NOMO-1 (cell line): ENCODE measurements at regions not wholly inside any gene's neighbourhood (a gene's known extent, or its start where the extent isn't known, plus 50 kb on each side); places are given as distances from the start of the nearest gene placed in this dataset.

Experiments
- DNase-seq, 2 experiments: peaks; one replicate each; lab custom pipeline; 2025; ENCODE audit not compliant: unreplicated experiment in 2 of 2; lab: John Stamatoyannopoulos, UW

GRCh38 chr13:78997902-78998629 is 339.1 kb upstream of the OBI1 start:
- DNase-seq, result peak; percentile 54 to 79

DNA sequence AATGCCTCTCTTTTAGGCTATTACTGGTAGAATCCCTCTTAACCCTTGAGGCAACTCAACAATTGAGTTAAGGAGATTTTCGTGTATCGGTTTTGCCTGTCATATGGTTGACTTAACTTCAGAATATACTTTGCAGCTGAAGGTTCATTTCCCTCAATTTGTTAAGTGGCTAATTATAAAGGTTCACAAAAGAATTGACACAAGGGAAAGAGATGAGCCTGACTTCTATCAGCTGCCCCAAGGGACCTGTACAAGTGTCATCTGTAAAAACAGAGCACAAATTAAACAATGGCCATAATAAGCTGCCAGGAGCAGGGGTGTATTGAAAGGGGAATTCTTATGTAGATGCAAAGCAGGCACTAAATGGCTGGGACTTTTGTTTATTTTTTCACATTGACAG is 334.8 kb upstream of the OBI1 start:
- DNase-seq, result no peak

DNA sequence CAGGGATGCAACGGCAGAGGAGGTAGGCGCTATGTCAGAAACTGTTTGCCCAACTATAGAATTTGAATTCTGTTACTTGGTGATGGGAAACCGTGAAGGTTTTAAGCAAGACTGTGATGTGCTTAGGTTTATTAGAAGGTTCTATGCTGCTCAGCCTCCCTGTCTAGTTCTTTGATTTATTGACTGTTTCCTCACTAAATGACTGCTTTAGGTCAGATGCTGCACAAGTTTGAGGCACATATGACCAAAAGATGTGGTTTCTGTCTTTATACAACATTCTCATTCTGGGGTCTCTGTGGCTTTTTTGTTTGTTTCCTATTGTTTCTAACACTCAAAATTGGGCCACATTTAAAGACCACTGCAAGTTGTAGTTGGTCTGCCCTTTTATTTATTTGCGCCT is 323.0 kb upstream of the OBI1 start:
- no peak for DNase-seq

GRCh38 chr13:78979349-78979748 is 320.4 kb upstream of the OBI1 start:
- DNase-seq, result no peak

DNA sequence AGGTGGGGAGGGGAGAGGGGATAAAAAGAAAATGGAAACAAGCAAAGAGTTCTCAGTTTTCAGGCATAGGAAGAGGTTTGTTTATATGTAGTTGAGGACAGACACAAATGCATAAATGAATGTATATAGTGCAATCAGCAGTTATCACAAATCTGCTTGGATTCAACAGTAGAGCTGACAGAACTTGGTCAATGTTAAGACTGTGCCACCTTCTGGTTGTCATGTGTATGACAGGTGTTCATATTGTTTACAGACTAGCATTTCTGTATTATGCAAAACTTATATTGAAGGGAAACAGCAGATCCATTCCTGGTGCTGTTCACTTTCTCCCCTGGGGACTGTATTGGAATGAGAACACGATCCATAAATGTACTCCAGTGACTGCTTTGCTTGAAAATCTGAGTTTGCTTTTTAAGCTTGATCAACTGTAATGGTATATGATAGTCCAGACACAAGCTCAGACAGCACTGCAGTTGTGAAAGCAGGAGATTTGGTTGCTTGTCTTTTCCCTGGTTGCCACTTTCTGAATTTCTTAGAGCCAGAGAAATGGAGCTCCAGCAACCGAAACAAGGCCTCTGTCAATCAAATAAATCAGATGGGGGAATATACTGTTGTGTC is 319.5 kb upstream of the OBI1 start:
- peak in 1 of 2 experiments; percentile 71 for DNase-seq

GRCh38 chr13:78977311-78977710 is 318.4 kb upstream of the OBI1 start:
- no peak for DNase-seq

GRCh38 chr13:78976696-78977095 is 317.7 kb upstream of the OBI1 start:
- no peak for DNase-seq

GRCh38 chr13:78972561-78972960 is 313.6 kb upstream of the OBI1 start:
- DNase-seq, result no peak

DNA sequence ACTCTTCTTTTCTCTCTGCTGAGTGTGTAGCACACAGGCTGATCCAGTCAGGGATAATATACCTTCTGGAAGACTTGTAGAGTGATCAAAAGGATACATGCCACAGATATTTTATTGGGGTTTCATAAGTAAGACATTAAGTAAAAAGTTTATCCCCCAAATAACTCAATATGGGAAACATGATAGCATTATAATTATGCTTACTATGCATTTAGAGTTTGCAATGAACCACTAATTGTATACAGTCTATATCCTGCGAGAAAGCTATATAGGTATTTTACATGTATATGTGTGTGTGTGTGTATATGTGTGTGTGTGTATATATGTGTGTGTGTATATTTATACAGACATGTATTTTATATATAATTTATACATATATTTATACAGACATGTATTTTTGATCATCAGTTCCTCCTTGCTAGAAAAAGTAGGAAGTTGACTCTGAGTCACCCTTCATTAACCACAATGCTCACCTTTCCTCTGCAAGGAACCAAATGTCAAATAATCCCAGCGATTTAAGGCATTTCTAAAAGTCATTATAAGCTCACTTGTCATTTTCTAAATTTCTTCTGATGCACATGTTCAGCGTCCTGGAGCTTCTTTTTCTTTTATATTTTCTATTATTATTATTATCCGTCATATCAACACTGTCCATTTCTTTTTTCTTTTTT is 312.5 kb upstream of the OBI1 start:
- DNase-seq, result peak in 1 of 2 experiments; percentile 21

- no peak for DNase-seq
Observed at GRCh38 chr13:78960881-78961280, 301.9 kb upstream of the OBI1 start.

- no peak for DNase-seq
Observed at GRCh38 chr13:78958006-78958405, 299.1 kb upstream of the OBI1 start.

DNA sequence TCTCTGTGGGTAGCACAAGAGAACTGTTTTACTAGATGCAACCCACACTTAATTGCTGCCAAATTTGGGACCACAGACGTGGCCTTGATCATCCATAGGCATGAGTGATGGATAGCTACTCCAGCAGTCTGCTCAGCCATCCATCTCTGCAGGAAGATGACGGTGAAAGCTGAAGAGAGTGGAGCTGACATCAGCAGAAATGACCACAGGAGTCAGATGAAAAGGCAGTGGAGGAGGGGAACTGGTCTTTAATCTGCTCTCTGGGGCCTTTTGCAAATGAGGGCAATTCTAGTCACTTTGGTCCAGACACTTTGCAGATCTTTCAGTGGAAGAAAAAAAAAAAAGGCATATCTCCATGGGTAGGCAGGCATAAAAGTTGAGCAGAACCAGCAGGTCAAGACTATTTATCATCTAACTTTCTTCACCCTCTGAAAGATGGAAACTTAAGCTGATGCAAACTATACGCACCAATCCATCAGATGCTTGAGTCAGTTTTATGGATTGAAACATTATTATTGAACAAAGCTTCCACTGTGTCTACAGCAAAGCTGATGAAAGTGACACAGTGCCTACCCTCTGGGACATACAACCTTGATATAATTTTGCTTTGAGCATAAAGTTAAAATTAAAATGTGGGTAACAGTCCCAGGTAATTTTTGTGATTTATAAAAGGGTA is 281.6 kb upstream of the OBI1 start:
- DNase-seq, result no peak

DNA sequence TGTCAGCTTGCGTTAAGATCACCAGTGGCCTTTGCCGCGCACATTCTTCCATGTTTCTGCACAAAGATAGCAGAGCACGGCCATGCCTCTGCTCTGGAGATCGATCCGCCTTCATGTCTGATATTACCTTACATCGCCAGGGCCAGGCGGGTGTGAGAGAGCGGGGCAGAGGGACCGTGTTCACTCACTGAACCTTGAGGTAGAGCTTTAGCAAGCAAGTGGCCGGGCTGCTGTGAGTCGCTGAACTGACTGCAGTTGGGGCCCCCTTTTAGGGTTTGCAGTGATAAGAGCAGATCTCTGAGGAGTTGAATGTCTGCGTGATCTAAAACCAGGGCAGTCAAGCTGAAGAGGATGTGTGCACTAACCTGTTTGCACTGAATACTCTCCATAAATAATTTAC is 275.4 kb upstream of the OBI1 start:
- no peak for DNase-seq

GRCh38 chr13:78915015-78915414 is 256.1 kb upstream of the OBI1 start:
- no peak for DNase-seq

GRCh38 chr13:78913656-78914055 is 254.7 kb upstream of the OBI1 start:
- DNase-seq, result no peak

DNA sequence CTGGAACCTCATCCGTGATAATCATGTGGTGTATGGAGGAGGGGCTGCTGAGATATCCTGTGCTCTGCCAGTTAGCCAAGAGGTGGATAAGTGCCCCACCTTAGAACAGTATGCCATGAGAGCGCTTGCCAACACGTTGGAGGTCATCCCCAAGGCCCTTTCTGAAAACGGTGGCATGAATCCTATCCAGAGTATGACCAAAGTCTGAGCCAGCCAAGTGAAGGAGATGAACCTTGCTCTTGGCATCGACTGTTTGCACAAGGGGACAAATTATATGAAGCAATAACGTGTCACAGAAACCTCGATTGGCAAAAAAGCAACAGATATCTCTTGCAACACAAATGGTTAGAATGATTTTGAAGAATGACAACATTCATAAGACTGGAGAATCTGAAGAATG is 251.2 kb upstream of the OBI1 start:
- no peak for DNase-seq

GRCh38 chr13:78909276-78909675 is 250.3 kb upstream of the OBI1 start:
- DNase-seq, result no peak

- no peak for DNase-seq
Observed at GRCh38 chr13:78907006-78907405, 248.1 kb upstream of the OBI1 start.

DNA sequence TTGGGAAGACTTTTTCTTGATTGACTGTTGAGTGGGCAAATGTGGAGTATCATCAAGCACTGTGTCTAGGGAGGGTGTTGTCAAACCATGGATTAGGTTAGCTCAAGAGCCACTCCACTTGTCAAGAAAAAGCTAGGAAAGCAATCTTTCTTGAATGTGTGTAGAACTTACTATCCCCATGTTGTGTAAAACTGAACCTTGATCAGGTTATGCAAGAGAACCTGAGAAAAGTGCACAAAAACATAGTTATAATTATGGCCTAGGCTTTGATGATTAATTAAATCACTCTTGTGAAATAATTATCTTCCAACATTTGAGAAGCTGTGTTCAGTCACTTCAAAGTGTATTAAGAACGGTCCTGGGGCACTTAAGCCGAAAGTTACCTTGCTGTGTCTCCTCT is 238.2 kb upstream of the OBI1 start:
- no peak for DNase-seq

DNA sequence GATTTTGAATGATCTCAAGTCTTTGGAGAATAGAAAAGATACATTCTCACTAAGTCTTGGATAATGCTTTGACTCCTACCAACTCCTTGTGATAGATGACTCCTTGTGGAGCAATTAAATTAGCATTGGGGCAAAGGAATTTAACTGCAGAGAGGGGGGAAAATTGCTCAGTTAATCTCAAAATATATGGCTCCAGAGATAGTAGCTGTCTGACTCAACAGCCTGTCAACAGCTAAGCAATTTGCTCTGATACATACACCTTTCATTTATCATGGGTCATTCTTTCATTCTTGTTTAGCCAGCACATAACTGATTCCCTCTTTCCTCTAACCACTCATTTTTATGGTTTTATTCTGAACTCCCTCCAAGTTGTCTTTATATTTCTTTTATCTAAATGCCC is 225.6 kb upstream of the OBI1 start:
- no peak for DNase-seq

GRCh38 chr13:78881751-78882150 is 222.8 kb upstream of the OBI1 start:
- DNase-seq, result no peak

DNA sequence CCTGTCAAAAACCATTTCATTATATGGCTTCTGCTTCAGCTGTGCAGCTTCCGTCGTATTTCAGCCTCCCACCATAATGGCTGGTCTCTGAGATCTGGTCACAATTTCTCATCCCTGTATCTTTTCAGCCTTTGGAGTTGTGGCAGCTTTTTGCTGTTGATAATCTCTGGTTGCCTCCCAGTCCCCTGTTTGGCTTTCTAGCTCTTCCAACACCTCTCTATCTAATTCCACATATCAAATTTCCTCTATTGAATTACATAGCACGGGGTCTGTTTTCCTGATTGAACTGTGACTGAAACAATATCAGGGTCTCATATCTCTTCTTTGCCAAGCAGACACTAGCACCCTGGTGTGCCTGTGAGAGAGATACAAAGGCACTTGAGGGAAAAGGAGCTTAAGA is 222.1 kb upstream of the OBI1 start:
- DNase-seq, result no peak
